Type B pancreatic cell (in vitro differentiated cells): ENCODE measurements at regions not wholly inside any gene's neighbourhood (a gene's known extent, or its start where the extent isn't known, plus 50 kb on each side); places are given as distances from the start of the nearest gene placed in this dataset.

Source experiments
- DNase-seq: peaks from one replicate; pipeline ENCODE4 v3.0.0; 2021; ENCODE audit warnings: mixed read lengths; ENCODE audit not compliant: unreplicated experiment; ENCODE audit errors: extremely low spot score
- H3K27ac Mint-ChIP-seq: 2 replicates; pipeline ENCODE4 v1.8.0; 2021; ENCODE audit warnings: mild to moderate bottlenecking, mixed read lengths
- H3K27me3 Mint-ChIP-seq: 2 replicates; pipeline ENCODE4 v1.8.0; 2021; ENCODE audit warnings: mixed read lengths
- H3K36me3 Mint-ChIP-seq: 2 replicates; pipeline ENCODE4 v1.8.0; 2021; ENCODE audit warnings: mixed read lengths
- H3K4me1 Mint-ChIP-seq: one replicate; pipeline ENCODE4 v1.8.0; 2021; ENCODE audit warnings: mixed read lengths; ENCODE audit not compliant: unreplicated experiment
- H3K4me3 Mint-ChIP-seq: 2 replicates; pipeline ENCODE4 v1.8.0; 2021; ENCODE audit warnings: mild to moderate bottlenecking, mixed read lengths
- H3K9me3 Mint-ChIP-seq: 2 replicates; pipeline ENCODE4 v1.8.0; 2021; ENCODE audit warnings: mixed read lengths
- CTCF ChIP-seq: fragments of 200-600 bp; sonication (generic); conservative IDR thresholded peaks from 2 replicates; pipeline ENCODE4 v1.5.0; 2021; ENCODE audit warnings: antibody characterized with exemption, mild to moderate bottlenecking

- no peak for TF ChIP-seq CTCF
- H3K4me3 Mint-ChIP-seq = no peak overlapping the region
- H3K9me3 Mint-ChIP-seq = peaks cover 4% of the 10 kb centered on the region
- H3K4me1 Mint-ChIP-seq = no peaks in the 10 kb centered on the region
- no peak overlapping the region for H3K27ac Mint-ChIP-seq
- no peaks in the 10 kb centered on the region for H3K36me3 Mint-ChIP-seq
- peaks cover 13% of the 10 kb centered on the region for H3K27me3 Mint-ChIP-seq
- DNase-seq = no peak
Measured at GRCh38 chr7:52684388-52684787, 351.0 kb upstream of the POM121L12 start.

- H3K9me3 Mint-ChIP-seq = peaks cover 4% of the 10 kb centered on the region
- no peak for TF ChIP-seq CTCF
- DNase-seq = no peak
- H3K4me3 Mint-ChIP-seq = no peak overlapping the region
- H3K27me3 Mint-ChIP-seq = peaks cover 13% of the 10 kb centered on the region
- no peaks in the 10 kb centered on the region for H3K4me1 Mint-ChIP-seq
- H3K27ac Mint-ChIP-seq = no peak overlapping the region
- no peaks in the 10 kb centered on the region for H3K36me3 Mint-ChIP-seq
Measured at GRCh38 chr7:52682993-52683392, 352.4 kb upstream of the POM121L12 start.

GRCh38 chr7:52670608-52671225, 364.7 kb upstream of the POM121L12 start:
- no peak overlapping the region for H3K27ac Mint-ChIP-seq
- no peak for TF ChIP-seq CTCF

GRCh38 chr7:52669031-52669430, 366.4 kb upstream of the POM121L12 start:
- Mint-ChIP-seq H3K27me3 (no peaks in the 10 kb centered on the region), H3K4me1 (peaks cover 22% of the 10 kb centered on the region), H3K27ac (no peak overlapping the region), H3K4me3 (no peak overlapping the region), H3K9me3 (peaks cover 6% of the 10 kb centered on the region), H3K36me3 (no peaks in the 10 kb centered on the region)
- DNase-seq = peak; percentile 76
- TF ChIP-seq CTCF = no peak

More at GRCh38 chr7:52670608-52671225, 364.7 kb upstream of the POM121L12 start:
- Mint-ChIP-seq H3K4me1 (peaks cover 22% of the 10 kb centered on the region), H3K27me3 (no peaks in the 10 kb centered on the region), H3K9me3 (peaks cover 6% of the 10 kb centered on the region), H3K4me3 (no peak overlapping the region), H3K36me3 (no peaks in the 10 kb centered on the region)
- DNase-seq = no peak

- Mint-ChIP-seq H3K36me3 (no peaks in the 10 kb centered on the region), H3K9me3 (peaks cover 6% of the 10 kb centered on the region), H3K27me3 (no peaks in the 10 kb centered on the region), H3K4me3 (no peak overlapping the region), H3K27ac (no peak overlapping the region), H3K4me1 (peaks cover 22% of the 10 kb centered on the region)
- no peak for DNase-seq
- TF ChIP-seq CTCF = no peak
Measured at GRCh38 chr7:52668435-52668834, 367.0 kb upstream of the POM121L12 start.

GRCh38 chr7:52659178-52659577, 376.3 kb upstream of the POM121L12 start:
- H3K4me1 Mint-ChIP-seq = no peaks in the 10 kb centered on the region
- H3K27me3 Mint-ChIP-seq = no peaks in the 10 kb centered on the region
- no peaks in the 10 kb centered on the region for H3K36me3 Mint-ChIP-seq
- H3K4me3 Mint-ChIP-seq = no peak overlapping the region
- DNase-seq = no peak
- no peak overlapping the region for H3K27ac Mint-ChIP-seq
- no peak for TF ChIP-seq CTCF
- no peaks in the 10 kb centered on the region for H3K9me3 Mint-ChIP-seq
